ENCODE measurements at regions not wholly inside any gene's neighbourhood (a gene's known extent, or its start where the extent isn't known, plus 50 kb on each side); places are given as distances from the start of the nearest gene placed in this dataset.

DNA sequence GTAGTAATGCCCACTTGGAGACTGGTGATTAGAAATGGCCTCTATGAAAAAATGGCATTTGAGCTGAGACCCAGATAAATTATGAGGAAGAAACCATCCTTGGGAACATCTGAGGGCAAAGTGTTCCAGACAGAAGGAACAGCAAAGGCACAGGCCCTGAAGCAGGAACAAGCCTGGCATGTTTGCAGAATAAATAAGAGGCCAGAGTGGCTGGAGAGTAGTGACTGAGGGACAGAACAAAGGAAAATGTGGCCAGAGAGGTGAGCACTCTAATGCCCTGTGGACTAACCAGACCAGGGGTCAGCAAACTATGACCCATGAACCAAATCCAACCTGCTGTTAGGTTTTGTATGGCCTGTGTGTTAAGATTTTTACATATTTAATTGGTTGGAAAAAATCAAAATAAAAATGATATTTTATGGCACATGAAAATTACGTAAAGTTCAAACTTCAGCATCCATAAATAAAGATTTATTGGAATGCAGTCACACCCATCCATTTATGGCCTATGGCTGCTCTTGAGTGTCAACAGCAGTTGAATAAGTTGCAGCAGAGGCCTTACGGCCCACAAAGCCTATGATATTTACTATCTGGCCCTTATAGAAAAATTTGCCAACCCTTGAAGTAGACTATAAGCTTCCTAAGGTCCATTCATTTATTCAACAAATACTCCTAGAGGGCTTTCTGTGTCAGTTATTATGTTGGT, 210.0 kb upstream of the TOX3 start:
- TF ChIP-seq, protein P1, sequence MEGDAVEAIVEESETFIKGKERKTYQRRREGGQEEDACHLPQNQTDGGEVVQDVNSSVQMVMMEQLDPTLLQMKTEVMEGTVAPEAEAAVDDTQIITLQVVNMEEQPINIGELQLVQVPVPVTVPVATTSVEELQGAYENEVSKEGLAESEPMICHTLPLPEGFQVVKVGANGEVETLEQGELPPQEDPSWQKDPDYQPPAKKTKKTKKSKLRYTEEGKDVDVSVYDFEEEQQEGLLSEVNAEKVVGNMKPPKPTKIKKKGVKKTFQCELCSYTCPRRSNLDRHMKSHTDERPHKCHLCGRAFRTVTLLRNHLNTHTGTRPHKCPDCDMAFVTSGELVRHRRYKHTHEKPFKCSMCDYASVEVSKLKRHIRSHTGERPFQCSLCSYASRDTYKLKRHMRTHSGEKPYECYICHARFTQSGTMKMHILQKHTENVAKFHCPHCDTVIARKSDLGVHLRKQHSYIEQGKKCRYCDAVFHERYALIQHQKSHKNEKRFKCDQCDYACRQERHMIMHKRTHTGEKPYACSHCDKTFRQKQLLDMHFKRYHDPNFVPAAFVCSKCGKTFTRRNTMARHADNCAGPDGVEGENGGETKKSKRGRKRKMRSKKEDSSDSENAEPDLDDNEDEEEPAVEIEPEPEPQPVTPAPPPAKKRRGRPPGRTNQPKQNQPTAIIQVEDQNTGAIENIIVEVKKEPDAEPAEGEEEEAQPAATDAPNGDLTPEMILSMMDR (IDR thresholded peaks at IDR 0.05): no peak
- TF ChIP-seq POLR2A (IDR thresholded peaks at IDR 0.05): no peak
